ENCODE measurements at regions not wholly inside any gene's neighbourhood (a gene's known extent, or its start where the extent isn't known, plus 50 kb on each side); places are given as distances from the start of the nearest gene placed in this dataset.
"Not testable (repeated sequence)": the region's sequence is repeated elsewhere in the genome, so short reads cannot be mapped to it uniquely, and the experiment has no call there.

DNA sequence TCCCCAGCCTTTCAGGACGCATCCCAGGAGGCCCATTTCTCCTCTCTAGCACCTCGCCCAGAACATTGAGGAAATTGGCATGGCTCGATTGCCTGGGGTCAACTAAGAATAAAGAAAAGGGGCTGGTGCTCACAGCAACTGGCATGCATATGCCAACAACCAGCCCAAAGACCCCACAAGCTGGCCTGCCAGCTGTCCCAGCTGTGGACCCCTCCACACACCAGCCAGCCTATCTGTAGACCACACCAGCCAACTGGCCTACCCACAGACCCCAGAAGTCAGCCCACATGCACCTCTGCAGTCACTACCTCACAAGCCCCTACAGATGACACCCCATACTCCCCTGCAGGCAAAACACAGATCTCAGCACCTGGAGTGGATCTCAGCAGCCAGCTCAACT, 123.8 kb upstream of the ID2 start:
- H3K4me1 ChIP-seq (ENCODE audit: insufficient read depth, low read length) = no peaks in the 10 kb centered on the region
- H3K36me3 ChIP-seq (ENCODE audit: insufficient read depth, low read length) = no peaks in the 10 kb centered on the region
- H2AFZ ChIP-seq (ENCODE audit: low read depth, low read length) = no peak overlapping the region
- H3K9me3 ChIP-seq (ENCODE audit: low read length) = peaks cover 2% of the 10 kb centered on the region
- H3K4me3 ChIP-seq (ENCODE audit: low read length) = no peak overlapping the region
- H3K27me3 ChIP-seq (ENCODE audit: insufficient read depth, low read length) = no peaks in the 10 kb centered on the region

DNA sequence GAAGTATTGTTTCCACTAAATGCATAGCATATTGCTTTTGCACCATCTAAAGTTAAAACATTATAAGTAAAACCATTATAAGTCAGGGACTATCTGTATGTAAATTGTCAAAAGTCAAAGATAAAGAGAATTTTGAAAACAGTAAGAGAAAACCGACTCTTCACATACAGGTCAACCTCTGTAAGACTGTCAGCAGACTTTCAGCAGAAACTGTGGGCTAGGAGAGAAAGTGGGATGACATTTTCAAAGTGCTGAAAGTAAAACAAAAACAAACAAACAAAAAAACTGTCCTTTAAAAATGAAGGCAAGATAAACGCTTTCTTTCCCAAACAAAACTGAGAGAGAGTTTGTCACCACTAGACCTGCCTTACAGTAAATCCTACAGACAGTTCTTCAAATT, 122.9 kb upstream of the ID2 start:
- H3K4me1 ChIP-seq (ENCODE audit: insufficient read depth, low read length) = no peaks in the 10 kb centered on the region
- no peaks in the 10 kb centered on the region for H3K27me3 ChIP-seq (ENCODE audit: insufficient read depth, low read length)
- H3K9me3 ChIP-seq (ENCODE audit: low read length) = peaks cover 2% of the 10 kb centered on the region
- H3K36me3 ChIP-seq (ENCODE audit: insufficient read depth, low read length) = no peaks in the 10 kb centered on the region
- H3K4me3 ChIP-seq (ENCODE audit: low read length) = no peak overlapping the region
- no peak overlapping the region for H2AFZ ChIP-seq (ENCODE audit: low read depth, low read length)

GRCh38 chr2:8559805-8560204, 122.1 kb upstream of the ID2 start:
- no peak overlapping the region for H3K4me3 ChIP-seq (ENCODE audit: low read length)
- no peaks in the 10 kb centered on the region for H3K27me3 ChIP-seq (ENCODE audit: insufficient read depth, low read length)
- no peak overlapping the region for H2AFZ ChIP-seq (ENCODE audit: low read depth, low read length)
- H3K9me3 ChIP-seq (ENCODE audit: low read length) = peaks cover 2% of the 10 kb centered on the region
- no peaks in the 10 kb centered on the region for H3K36me3 ChIP-seq (ENCODE audit: insufficient read depth, low read length)
- no peaks in the 10 kb centered on the region for H3K4me1 ChIP-seq (ENCODE audit: insufficient read depth, low read length)

GRCh38 chr2:8561692-8562091, 120.2 kb upstream of the ID2 start:
- not testable (repeated sequence) for H3K4me3 ChIP-seq (ENCODE audit: low read length); H2AFZ ChIP-seq (ENCODE audit: low read depth, low read length); H3K36me3 ChIP-seq (ENCODE audit: insufficient read depth, low read length); H3K4me1 ChIP-seq (ENCODE audit: insufficient read depth, low read length); H3K27me3 ChIP-seq (ENCODE audit: insufficient read depth, low read length); H3K9me3 ChIP-seq (ENCODE audit: low read length)

GRCh38 chr2:8563814-8564474, 117.9 kb upstream of the ID2 start:
- H3K36me3 ChIP-seq (ENCODE audit: insufficient read depth, low read length) = no peaks in the 10 kb centered on the region
- no peaks in the 10 kb centered on the region for H3K27me3 ChIP-seq (ENCODE audit: insufficient read depth, low read length)
- no peak overlapping the region for H2AFZ ChIP-seq (ENCODE audit: low read depth, low read length)
- H3K4me1 ChIP-seq (ENCODE audit: insufficient read depth, low read length) = no peaks in the 10 kb centered on the region
- peaks cover 2% of the 10 kb centered on the region for H3K9me3 ChIP-seq (ENCODE audit: low read length)
- H3K4me3 ChIP-seq (ENCODE audit: low read length) = no peak overlapping the region

DNA sequence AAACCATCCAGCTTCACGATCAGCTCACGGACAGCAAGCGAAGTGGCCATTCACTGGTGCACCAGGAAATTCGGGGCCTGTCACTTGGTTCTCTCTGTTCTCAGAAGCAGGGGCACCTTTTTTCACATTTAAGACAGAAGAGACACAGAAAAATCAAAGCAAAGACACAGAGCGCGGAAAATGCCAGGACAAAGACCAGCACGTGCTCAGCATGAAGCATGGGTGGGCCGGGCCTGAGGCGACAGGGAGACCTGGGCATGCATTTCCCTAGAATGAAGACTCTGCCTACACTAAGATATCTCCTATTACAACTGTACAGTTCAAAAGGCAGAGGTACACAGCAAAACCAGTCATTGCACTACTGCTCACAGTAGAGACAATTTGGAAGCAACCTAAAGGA, 117.4 kb upstream of the ID2 start:
- H3K9me3 ChIP-seq (ENCODE audit: low read length) = peaks cover 2% of the 10 kb centered on the region
- no peaks in the 10 kb centered on the region for H3K27me3 ChIP-seq (ENCODE audit: insufficient read depth, low read length)

GRCh38 chr2:8565399-8566154, 116.3 kb upstream of the ID2 start:
- peaks cover 2% of the 10 kb centered on the region for H3K9me3 ChIP-seq (ENCODE audit: low read length)
- no peaks in the 10 kb centered on the region for H3K36me3 ChIP-seq (ENCODE audit: insufficient read depth, low read length)
- H3K4me1 ChIP-seq (ENCODE audit: insufficient read depth, low read length) = no peaks in the 10 kb centered on the region
- no peaks in the 10 kb centered on the region for H3K27me3 ChIP-seq (ENCODE audit: insufficient read depth, low read length)
- H2AFZ ChIP-seq (ENCODE audit: low read depth, low read length) = no peak overlapping the region
- no peak overlapping the region for H3K4me3 ChIP-seq (ENCODE audit: low read length)

More for the DNA sequence above, 117.4 kb upstream of the ID2 start:
- Histone ChIP-seq H2AFZ (ENCODE audit: low read depth, low read length) (no peak overlapping the region), H3K4me3 (ENCODE audit: low read length) (no peak overlapping the region), H3K4me1 (ENCODE audit: insufficient read depth, low read length) (no peaks in the 10 kb centered on the region), H3K36me3 (ENCODE audit: insufficient read depth, low read length) (no peaks in the 10 kb centered on the region)

- H3K9me3 ChIP-seq (ENCODE audit: low read length) = peaks cover 2% of the 10 kb centered on the region
- H3K27me3 ChIP-seq (ENCODE audit: insufficient read depth, low read length) = no peaks in the 10 kb centered on the region
Observed at GRCh38 chr2:8566155-8566670, 115.6 kb upstream of the ID2 start.

GRCh38 chr2:8566774-8567468, 114.9 kb upstream of the ID2 start:
- Histone ChIP-seq H3K27me3 (ENCODE audit: insufficient read depth, low read length) (no peaks in the 10 kb centered on the region), H3K4me3 (ENCODE audit: low read length) (no peak overlapping the region), H3K9me3 (ENCODE audit: low read length) (peaks cover 2% of the 10 kb centered on the region), H2AFZ (ENCODE audit: low read depth, low read length) (no peak overlapping the region), H3K36me3 (ENCODE audit: insufficient read depth, low read length) (no peaks in the 10 kb centered on the region), H3K4me1 (ENCODE audit: insufficient read depth, low read length) (no peaks in the 10 kb centered on the region)

More at GRCh38 chr2:8566155-8566670, 115.6 kb upstream of the ID2 start:
- no peaks in the 10 kb centered on the region for H3K4me1 ChIP-seq (ENCODE audit: insufficient read depth, low read length)
- no peak overlapping the region for H2AFZ ChIP-seq (ENCODE audit: low read depth, low read length)
- H3K4me3 ChIP-seq (ENCODE audit: low read length) = no peak overlapping the region
- no peaks in the 10 kb centered on the region for H3K36me3 ChIP-seq (ENCODE audit: insufficient read depth, low read length)

- Histone ChIP-seq H3K4me1 (ENCODE audit: insufficient read depth, low read length) (no peaks in the 10 kb centered on the region), H3K4me3 (ENCODE audit: low read length) (no peak overlapping the region), H3K27me3 (ENCODE audit: insufficient read depth, low read length) (no peaks in the 10 kb centered on the region), H2AFZ (ENCODE audit: low read depth, low read length) (no peak overlapping the region), H3K9me3 (ENCODE audit: low read length) (no peaks in the 10 kb centered on the region), H3K36me3 (ENCODE audit: insufficient read depth, low read length) (no peaks in the 10 kb centered on the region)
Observed at GRCh38 chr2:8567469-8568260, 114.2 kb upstream of the ID2 start.

DNA sequence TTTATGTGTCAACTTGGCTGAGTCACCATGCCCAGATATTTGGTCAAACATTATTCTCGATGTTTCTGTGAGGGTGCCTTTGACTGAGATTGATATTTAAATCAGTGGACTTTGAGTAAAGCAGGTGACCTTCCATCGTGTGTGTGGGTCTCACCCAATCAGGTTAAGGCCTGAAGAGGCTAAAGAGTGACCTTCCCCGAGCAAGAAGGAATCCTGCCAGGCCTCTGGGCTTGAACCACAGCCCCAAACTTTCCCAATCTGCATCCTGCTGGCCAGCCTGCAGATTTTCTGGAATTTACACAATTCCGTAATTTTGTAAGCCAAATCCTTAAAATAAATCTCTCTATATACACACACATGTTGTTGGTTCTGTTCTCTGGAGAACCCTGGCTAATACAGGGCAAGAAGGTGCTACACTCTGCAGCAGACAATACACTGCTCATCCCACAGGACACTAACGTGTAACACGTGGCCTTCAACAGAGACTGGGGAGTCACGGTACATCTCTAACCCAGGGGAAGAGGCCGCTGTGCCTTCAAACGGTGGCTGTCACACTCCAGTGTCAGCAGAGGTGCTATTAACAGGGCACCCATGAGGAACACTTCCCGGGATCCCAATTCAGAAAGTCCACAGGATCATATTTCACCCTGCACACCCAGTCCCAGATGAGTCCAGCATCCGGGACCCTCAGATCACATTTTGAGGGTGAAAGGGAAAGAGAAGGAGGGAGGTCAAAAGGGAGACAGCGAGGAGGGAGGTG, 113.1 kb upstream of the ID2 start:
- H3K9me3 ChIP-seq (ENCODE audit: low read length) = no peaks in the 10 kb centered on the region
- H2AFZ ChIP-seq (ENCODE audit: low read depth, low read length) = no peak overlapping the region
- H3K4me1 ChIP-seq (ENCODE audit: insufficient read depth, low read length) = no peaks in the 10 kb centered on the region

DNA sequence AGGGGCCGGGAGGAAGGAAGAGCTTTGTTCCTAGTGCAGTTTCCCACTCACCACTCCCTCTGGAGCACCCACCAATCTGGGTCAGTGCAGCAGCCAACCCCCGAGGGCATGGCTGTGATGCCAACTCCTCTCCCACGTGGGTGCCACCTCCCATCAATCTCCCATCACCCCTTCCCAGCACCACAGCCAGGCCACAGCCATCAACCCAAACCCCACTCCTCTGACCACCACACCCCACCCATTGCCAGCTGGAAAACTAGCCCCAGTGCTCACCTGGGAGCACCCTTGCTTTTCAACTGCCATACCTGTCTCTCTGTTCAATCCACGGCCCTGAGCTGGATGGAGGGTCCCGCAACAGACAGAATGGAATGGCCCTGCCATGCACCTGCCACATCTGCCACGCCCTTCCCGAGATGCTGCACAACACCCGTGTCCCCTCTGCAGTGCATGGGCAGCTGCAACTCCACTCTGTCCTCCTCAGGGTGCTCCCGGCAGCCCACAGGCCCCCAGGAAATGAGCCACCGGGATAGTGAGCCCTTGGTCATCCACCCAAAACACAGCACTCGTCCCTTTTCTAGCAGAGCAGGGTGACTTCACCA, 112.4 kb upstream of the ID2 start:
- H3K9me3 ChIP-seq (ENCODE audit: low read length) = no peaks in the 10 kb centered on the region
- no peak overlapping the region for H2AFZ ChIP-seq (ENCODE audit: low read depth, low read length)
- no peaks in the 10 kb centered on the region for H3K27me3 ChIP-seq (ENCODE audit: insufficient read depth, low read length)
- no peak overlapping the region for H3K4me3 ChIP-seq (ENCODE audit: low read length)
- H3K36me3 ChIP-seq (ENCODE audit: insufficient read depth, low read length) = no peaks in the 10 kb centered on the region
- H3K4me1 ChIP-seq (ENCODE audit: insufficient read depth, low read length) = no peaks in the 10 kb centered on the region

More for the DNA sequence above, 113.1 kb upstream of the ID2 start:
- Histone ChIP-seq H3K4me3 (ENCODE audit: low read length) (no peak overlapping the region), H3K27me3 (ENCODE audit: insufficient read depth, low read length) (no peaks in the 10 kb centered on the region), H3K36me3 (ENCODE audit: insufficient read depth, low read length) (no peaks in the 10 kb centered on the region)

Data from neuron (in vitro differentiated cells).